ENCODE measurements at regions not wholly inside any gene's neighbourhood (a gene's known extent, or its start where the extent isn't known, plus 50 kb on each side); places are given as distances from the start of the nearest gene placed in this dataset.

DNA sequence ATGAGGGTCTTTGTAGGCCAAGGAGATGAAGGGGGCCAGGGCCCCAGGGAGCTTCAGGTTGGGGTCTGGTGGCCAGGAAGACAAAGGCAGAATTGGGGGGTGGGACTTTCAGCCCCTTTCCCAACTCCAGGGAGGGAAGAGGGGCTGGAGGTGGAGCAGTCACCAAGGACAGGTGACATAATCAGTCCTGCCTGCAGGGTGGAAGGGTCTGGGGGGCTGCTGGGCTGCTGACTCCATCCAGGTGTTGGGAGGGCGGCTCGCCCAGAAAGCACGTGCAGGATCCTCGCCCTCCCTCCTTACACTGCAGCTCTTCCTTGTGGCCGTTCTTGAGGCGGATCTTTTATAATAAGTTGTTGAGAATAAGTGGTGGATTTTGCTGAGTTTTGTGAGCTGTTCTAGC is 1491.1 kb downstream of the TBC1D22A start:
- DNase-seq = no peak

DNA sequence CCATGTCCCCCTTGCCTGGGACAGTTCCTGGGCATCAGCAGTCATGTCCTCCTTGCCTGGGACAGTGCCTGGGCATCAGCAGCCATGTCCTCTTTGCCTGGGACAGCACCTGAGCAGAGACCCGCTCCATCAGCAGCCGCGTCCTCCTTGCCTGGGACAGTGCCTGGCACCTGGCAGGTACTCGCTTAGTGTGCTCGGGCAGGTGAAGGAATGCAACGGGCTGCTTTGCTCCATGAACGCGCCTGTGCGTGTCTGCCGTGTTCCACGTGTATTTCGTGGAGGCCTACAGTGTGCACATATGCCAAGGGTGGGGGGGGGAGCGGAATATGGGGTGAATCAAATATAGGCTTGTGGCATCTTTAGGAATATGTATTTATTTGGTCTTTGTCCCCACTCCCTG is 1490.7 kb downstream of the TBC1D22A start:
- no peak for DNase-seq

DNA sequence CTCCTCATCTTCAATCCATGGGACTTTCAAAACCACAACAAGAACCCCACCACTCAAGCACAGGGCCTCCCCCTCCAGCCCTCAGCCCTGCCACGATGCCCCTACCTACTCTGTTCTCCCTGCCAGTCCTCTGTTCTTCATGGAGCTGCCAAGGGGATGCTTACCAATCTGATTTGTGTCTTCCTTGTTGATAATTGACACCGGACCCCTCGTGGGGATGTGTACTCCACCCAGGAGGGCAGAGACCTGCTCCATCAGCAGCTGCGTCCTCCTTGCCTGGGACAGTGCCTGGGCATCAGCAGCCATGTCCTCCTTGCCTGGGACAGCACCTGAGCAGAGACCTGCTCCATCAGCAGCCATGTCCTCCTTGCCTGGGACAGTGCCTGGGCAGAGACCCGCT is 1489.2 kb downstream of the TBC1D22A start:
- DNase-seq = no peak

DNA sequence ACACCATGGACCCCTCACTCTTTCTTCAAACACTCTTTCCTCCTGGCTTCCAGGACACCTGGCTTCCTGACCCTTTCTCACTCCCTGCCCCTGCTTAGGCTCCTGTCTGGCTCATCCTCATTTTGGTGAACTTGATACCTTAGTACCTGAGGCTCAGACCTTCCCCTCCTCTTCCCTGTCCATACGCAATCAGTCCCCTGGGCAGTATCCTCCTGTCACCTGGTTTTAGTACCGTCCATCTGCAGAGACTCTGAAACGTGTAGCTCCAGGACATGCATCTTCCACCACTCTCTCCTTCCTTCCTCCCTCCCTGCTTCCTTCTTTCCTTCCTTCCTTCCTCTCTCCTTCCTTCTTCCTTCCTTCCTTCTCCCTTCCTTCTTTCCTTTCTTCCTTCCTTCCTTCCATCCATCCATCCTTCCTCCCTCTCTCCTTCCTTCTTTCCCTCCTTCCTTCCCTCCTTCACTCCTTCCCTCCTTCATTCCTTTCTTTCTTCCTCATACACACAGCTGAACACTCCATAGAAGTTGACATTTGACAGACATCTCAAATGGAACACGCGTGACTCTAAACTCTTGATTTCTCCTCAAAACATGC is 1488.6 kb downstream of the TBC1D22A start:
- no peak for DNase-seq

DNA sequence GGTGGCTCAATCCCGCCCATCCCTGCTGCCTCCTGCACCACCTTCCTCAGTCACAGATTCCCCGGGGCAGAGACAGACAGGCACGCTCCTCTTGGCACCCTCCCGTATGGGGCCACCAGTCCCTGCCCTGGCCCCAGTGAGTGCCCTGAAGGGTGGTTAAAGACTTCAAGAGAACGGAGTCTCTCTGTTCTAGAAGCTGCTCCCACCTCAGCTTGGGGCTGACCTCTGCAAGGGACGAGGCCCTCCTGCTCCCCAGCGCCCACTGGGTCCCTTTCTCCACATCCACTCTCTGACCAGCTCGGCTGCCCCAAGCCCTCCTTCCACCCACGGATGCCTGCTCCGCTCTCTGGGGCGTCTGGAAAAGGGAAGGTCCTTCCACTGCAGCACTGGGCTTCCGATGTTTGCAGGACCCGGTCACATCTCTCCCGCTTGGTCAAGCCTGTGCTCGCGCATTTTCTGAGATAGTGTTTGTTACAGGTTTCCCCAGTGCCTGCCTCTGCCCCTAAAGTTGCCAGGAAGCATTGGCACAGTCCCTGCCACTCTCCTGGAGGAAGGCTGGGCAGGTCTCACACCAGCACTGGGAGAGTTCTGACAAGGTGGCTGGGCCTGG is 1487.9 kb downstream of the TBC1D22A start:
- no peak for DNase-seq

DNA sequence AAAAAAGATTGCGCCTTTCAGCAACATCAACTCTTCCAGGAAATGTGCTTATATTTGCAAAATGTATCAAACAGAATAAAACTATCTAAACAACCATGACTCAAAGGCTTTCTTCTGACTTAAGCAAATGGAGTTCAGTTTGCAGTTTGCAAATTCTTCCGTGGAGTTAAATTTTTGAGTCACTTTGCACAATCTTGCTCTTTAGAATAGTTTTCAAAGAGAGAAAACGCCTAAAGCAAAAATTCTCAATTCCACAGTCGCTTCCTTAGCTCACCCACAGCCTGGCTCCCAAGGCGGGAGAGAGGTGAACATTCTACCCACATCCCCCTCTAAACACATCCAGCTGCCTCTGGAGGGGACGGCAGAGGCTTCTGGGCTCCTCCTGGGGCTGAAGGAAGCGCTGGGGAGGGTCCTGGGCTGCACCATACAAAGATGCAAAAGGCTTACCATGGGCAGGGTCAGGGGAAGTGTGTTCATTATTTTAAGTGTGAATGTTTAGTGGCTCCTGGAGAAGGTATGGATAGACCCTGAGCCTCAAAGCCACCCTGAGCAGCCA is 1487.3 kb downstream of the TBC1D22A start:
- DNase-seq = no peak

DNA sequence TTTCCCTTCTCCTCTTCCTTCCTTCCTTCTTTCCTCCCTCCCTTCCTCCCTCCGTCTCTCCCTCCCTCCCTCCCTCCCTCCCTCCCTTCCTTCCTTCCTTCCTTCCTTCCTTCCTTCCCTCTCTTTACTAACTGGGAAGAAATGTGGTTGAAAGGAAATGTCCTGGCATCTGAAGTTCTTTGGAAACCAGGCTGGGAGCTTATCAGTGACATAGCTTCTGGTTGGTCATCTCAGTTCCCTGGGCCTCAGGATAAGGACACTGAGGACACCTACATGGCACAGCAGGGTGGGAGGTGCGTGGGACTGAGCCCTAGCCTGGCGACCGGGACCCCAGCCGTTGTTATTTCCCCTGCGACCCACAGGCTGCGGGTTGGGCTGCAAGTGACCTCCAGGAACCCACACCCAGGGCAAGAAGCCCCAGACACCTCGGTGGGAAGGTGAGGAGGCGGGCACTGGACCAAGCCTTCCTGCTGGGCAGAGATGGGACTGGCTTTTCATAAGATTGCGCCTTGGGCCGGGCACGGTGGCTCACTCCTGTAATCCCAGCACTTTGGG is 1486.5 kb downstream of the TBC1D22A start:
- DNase-seq = no peak

DNA sequence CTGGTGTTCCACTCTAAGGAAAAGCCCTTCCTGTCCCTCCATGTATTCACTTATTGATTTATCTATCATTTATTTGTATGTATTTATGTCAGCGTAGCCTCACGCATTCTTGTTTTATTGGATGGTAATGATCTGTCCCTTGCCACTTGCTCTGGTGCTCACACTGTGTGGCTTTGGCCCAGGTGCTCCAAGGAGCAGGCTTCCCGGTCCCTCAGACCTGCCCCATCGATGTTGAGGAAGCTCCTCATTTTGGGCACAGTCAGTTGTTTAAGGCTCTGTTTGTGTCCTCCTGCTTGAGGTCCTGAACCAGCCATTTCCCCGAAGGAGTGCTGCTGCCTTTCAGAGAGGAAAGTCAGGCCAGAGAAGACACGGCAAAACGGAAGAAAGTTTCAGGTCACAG is 1485.4 kb downstream of the TBC1D22A start:
- DNase-seq = no peak

DNA sequence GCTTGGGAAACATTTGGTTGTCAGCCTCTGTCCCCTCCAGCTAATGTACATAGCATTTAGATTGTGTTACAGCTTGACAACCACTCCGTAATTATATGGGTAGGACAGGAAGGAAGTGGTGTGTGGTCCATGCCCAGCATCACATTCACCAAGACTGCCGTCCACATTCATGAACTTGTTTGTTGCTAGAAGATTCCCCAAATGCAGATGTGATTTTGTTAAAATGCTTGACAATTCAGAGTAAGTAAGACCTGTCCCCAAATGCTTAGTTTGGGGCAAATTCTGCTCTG is 1482.7 kb downstream of the TBC1D22A start:
- no peak for DNase-seq

DNA sequence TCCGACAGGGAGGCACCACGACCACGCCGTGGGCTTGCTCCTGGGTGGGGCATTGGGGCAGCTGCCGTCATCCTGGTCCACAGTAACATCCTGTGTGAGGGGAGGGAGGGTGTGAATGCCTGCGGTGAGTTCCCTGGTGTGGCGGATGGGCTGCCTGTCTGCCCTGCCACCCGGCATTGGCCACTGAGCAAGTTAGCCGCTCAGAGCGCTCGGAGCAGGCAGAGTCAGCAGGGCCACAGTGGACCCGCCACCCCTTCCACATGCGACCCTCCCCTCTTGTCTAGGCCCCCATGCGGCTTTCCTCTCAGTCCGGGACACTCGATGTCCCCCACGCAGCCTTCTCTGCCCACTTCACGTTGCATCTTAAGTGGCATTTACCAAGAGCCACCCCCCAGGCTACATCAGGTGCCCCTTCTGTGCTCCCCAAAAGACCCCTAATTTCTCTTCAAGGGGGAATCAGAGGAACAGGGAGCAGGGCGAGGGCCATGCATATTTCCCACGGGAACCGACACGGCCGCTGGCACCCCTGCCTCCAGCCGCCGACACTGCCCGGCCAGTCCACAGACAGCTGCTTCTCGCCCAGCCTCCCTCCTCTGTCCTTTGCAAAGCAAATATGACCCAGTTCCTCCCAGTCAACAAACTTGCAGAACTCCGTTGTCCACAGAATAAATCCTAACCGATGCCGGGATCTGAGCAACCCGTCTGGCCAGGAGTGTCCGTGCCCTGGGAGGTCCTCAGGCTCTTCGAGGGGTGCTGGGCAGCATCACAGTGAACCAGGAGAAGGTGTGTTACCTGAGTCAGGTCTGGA is 1482.1 kb downstream of the TBC1D22A start:
- DNase-seq = no peak

DNA sequence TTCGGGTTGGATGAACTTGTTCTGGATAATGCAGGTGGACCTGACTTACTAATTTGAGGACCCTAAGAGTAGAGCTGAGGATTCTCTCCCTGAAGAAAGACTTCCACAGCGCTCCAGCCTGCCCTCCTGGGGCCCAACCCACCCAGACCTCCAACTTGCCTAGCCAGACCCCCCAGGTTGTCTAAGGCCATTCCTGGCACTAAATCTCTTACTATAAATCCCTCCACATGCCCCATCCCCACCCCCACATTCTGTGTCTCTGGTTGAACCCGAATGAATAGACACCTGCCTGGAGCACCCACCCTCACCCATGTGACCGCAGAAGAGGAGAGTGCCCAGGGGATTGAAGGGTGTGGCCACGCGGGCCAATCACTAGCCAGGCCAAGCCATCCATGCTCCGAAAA is 1480.0 kb downstream of the TBC1D22A start:
- no peak for DNase-seq

DNA sequence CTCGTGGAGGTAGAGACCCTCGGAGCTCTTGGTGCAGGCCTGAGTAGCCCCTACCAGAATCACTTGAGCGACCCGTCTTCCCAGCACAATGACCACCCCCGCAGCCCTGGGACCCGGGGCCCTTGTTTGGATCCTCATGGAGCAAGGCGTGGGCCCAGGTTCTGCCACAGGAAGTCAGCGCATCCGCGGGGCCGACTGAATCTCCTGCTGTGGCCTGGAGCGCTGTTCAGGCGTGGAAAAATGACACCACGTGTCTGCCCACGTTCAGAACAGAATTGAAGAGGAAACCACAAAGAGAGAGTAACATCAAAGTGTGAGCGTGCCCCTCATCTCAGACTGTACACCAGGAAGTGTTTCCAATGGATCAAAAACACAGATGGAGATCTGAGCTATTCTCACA is 1479.2 kb downstream of the TBC1D22A start:
- no peak for DNase-seq

DNA sequence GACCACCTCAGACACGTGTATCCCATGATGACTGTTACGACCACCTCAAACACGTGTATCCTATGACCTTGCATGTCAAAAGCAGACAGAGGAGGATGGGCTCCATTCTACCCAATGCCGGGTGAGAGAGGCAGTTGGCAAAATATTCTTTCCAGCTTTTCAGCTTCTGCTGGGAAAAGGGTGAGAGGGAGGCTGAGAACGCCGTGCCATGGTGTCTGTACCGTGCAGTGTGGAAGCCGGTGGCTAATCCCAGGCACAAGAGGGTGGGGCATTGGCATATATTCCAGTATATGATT is 1478.4 kb downstream of the TBC1D22A start:
- DNase-seq = no peak

DNA sequence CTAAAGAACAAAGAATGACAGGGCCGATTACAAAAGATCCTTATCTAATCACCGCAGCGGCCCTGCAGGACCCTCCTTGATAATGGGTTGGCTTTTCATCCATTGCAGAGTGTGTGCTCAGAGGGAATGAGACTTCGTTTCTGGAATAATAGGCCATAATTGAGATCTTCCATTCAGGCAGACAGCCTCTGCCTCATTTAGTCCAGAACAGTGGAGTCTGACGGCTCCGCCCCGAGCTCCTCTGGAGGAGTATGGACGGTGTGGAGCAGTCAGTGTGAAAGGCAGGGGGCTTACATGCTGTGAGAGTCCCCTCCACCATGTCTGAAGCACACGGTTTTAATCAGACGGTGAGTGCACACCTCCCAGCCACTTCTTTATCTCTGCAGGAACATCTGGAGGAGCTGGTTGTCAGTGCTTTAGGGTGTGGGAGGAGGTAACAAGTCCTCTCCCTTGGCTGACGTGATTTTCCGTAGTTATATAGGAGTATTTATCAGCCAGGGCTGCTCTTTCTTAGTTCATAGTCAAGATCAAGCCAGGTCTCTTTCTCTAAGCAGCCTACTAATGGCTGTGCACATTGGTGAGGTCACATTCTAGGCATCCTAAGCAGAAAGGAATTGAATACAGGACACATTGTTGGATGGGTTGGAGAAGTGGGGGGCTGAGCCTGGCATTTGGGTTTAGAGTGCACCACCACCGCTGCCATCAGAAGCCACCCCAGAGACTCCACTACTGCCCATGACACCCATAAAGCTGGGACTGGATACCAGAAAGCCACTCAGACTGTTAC is 1477.9 kb downstream of the TBC1D22A start:
- no peak for DNase-seq

DNA sequence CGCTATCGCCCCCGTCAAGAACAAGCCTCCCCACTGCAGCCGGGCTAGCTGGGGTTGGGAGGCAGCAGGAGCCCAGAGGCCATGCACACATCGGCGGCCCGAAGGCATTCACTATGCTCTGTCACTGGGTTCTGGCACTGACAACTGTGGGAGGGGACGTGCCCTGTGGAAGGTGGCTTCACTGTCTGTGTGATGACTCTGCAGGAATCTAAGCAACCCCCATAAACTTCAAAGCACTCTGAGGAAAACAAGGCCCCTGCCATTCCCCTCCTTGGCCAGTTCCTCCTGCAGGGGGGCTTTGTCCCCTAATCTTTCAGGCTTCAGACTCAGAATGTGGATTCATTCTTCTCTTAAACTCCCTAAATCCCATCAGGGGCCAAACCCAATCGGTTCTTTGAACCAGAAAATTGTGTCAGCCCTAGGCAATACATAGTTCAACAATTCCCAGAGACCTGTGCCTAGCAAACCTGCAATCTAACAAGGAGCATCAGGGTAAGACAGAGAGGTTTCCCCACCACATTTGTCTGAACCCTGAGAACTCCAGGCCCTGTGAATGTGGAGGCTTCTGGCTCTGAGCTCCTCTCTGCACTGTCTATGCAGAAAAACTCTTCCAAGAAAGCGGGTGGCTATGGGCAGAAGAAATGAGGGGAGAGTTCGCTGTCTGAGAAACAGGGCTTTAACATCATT is 1477.2 kb downstream of the TBC1D22A start:
- no peak for DNase-seq

DNA sequence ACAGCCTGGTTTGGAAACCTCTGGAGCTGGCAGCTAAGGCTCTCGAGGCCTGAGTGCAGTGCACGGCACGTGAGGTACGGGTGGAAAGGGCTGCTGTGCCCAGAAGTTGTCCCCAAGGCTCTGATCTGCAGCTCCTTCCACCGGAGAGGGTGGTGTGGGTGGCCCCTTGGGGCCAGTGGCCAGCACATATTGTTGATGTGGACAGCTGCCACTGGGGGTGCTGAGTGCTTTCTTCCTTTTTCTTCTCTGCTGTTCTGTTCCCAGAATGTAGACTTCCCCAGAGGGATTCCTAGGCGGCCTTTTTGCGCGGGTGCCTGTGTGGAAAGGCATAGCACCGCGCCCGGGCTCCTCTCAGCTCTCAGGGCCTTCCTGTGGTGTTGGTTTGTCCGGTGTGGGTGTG is 1476.5 kb downstream of the TBC1D22A start:
- no peak for DNase-seq

DNA sequence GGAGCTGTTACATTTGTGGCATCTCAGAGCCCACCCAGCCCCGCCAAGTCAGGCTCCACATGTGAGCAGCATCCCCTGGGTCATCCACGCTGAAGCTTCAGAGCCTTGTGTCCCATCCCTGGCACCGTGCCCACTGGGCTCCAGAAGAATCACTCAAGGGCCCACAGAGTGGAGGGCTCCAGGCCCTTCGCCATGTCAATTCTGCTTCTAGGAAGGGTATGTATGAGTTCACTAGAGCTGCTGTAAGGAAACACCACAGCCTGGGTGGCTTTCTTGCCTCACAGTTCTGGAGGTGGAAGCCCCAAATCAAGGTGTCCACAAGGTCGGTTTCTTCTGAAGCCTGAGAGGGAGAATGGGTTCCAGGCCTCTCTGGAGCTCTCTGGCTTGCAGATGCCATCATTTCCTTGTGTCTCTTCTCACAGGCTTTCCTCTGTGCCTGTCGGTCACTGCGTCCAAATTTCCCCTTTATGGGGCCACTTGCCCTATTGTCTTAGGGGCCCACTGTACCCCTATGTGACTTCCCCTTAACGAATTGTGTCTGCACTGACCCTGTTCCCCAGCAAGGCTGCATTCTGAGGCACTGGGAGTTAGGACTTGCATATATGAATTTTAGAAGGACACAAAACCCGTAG is 1476.0 kb downstream of the TBC1D22A start:
- DNase-seq = no peak

DNA sequence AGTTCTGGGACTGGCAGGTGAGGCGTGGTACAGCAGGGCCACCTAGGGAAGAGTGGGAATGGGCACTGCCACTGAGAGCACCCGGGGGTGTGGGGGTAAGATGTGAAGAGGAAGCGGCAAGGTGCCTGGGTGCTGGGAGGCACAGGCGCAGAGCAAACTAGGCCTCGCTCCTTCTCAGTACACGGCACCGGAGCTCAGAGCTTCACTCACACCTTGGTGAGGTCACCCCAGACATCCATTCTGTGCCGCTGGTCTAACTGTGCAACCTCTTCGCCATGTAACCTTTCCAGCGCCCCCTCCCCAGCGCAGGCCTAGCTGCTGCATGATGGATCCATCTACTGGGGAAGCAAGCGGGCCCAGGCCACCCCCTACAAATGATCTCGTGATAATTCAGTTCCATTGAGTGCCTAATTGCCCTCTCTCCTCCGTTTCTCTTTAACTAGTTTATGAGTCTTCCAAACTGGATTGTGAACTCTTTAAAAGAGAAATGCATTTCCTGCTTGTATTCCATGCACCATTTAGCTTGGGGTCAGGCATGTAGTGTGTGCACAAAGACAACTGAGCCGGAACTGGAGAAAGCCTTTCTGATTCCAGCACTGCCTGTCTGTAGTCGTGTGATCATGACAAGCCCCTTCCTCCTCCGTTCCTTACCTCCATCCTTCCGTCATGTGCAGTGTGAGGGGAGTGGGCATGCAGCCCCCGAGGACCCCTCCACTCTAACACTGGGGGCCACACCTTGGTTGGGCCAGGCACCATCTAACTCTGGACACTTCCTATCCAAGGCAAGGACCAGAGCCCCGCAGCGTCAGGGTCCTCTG is 1475.2 kb downstream of the TBC1D22A start:
- no peak for DNase-seq

DNA sequence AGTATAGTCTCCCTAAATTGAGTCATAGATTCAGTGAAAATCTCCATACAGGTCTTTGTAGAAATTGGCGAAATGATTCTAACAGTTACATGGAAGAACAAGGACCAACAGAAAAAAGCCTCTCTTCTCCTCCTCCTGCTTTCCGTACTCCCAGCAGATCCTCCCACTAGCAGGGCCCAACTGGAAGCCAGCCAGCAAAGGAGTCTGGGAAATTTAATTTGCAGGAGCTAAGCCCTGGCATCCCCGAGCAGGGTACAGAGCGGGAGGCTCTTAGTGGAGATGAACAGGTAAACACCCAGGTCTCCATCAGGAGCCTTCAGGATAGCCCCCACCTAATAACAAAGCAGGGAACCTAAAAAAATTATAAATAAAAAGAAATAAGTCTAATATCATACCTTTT is 1473.8 kb downstream of the TBC1D22A start:
- DNase-seq = no peak

DNA sequence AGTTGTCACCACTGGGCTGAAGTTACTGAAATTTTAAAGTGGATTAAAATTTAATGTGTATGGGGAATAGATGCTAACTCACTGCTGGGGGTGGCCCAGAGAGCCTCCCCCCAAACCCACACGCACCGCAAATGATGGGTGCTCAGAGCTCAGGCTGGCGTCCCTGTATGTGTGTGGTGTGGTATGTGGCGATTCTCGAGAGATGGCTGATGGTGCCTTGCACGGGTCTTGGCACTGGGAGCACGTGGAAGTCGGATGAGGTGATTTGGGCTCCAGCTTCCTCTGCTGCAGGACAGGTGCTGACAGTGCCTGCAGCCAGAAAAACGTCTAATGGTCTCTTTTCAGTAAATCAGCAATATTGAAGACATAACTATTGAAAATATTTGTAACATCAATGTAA is 1473.3 kb downstream of the TBC1D22A start:
- DNase-seq = no peak

All from hypothalamus (tissue), 51 donors.